GM20000 (cell line): ENCODE measurements at regions not wholly inside any gene's neighbourhood (a gene's known extent, or its start where the extent isn't known, plus 50 kb on each side); places are given as distances from the start of the nearest gene placed in this dataset.

Experiments
- DNase-seq: peaks from one replicate; pipeline ENCODE4 v3.0.0; 2012; ENCODE audit warnings: low spot score
- TF ChIP-seq, protein P1 (sequence below): IDR thresholded peaks from 2 replicates; pipeline ENCODE4 v1.5.1; 2012; ENCODE audit warnings: mild to moderate bottlenecking, control low read depth; ENCODE audit errors: extremely low read depth, missing control alignments

GRCh38 chr1:184889902-184890301 is 84.4 kb downstream of the NIBAN1 start:
- no peak for DNase-seq
- TF ChIP-seq, protein P1, sequence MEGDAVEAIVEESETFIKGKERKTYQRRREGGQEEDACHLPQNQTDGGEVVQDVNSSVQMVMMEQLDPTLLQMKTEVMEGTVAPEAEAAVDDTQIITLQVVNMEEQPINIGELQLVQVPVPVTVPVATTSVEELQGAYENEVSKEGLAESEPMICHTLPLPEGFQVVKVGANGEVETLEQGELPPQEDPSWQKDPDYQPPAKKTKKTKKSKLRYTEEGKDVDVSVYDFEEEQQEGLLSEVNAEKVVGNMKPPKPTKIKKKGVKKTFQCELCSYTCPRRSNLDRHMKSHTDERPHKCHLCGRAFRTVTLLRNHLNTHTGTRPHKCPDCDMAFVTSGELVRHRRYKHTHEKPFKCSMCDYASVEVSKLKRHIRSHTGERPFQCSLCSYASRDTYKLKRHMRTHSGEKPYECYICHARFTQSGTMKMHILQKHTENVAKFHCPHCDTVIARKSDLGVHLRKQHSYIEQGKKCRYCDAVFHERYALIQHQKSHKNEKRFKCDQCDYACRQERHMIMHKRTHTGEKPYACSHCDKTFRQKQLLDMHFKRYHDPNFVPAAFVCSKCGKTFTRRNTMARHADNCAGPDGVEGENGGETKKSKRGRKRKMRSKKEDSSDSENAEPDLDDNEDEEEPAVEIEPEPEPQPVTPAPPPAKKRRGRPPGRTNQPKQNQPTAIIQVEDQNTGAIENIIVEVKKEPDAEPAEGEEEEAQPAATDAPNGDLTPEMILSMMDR = no peak

DNA sequence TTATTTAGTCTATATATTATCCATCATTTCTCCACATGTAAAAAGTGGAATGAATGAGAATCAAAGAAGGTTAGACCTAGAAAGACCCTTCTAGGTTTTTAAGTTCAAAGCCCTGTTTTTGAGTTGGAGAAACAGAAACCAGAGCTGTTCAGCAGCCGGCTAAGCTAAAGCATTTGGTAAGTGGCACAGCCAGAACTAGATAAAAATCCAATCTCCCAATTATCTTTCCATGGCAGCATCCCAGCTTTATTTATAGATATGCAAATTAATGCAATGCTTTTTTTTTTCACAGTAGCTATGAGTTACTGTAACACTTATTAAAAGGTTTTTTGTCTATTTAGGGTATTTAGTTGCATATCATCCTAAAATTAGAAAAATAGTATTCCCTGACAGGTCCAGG is 85.1 kb downstream of the NIBAN1 start:
- TF ChIP-seq, protein P1 = no peak
- DNase-seq = no peak

DNA sequence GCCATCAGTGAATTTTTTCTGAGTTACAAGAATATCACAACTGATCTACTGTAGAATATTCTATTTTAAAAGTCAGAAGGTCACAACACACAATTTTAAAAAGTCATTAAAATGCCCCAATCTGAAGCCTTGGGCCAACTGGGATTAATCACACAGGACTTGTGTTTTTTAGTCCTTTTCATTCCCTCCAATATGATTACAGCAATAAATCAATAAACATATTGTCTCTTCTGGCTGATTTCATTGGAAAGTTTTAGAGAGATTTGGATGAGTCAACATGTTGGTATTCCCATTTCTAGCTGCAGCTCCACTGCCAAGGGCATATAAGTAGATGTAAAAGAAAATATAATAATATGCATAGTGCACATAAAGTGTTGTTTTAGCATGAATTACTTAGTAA is 85.8 kb downstream of the NIBAN1 start:
- TF ChIP-seq, protein P1 = no peak
- DNase-seq = no peak

DNA sequence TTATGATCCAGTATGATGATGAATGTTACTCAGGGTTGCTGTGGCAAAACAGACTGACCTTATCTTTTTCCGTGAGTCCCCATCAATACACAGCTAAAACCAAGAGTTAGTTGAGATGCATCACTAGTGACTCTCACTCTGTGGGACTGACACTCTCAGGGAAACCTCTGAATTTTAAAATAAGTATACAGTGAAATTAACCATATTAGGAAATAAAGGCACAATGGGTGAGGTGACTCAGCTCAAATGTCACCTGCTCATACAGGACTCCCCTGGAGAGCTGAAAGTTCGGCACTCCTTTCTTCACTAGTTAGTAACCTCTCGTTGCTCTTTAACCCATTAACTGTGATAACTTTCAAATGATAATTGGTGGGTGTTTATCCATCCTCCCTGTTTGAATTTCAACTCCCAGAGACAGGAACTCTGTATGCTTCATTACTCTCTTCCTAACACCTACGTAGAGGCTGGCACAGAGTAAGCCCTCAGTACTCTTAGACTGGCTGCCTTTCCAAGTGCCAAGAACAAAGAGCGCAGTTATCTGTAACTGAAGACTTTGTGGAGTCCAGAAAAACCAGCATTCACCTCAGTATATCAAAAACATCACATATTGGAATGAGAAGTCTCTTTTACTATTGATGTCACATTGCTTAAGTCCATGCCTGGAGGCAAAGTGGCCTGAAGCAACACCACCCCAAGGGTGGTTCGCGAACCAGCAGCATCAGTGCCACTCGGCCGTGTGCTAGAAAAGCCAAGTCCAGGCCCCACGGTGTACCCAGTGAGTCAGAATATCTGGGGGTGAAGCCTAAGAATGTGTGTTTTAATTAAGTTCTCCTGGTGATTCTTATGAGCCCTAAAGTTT is 91.1 kb downstream of the NIBAN1 start:
- TF ChIP-seq, protein P1 = no peak
- no peak for DNase-seq

DNA sequence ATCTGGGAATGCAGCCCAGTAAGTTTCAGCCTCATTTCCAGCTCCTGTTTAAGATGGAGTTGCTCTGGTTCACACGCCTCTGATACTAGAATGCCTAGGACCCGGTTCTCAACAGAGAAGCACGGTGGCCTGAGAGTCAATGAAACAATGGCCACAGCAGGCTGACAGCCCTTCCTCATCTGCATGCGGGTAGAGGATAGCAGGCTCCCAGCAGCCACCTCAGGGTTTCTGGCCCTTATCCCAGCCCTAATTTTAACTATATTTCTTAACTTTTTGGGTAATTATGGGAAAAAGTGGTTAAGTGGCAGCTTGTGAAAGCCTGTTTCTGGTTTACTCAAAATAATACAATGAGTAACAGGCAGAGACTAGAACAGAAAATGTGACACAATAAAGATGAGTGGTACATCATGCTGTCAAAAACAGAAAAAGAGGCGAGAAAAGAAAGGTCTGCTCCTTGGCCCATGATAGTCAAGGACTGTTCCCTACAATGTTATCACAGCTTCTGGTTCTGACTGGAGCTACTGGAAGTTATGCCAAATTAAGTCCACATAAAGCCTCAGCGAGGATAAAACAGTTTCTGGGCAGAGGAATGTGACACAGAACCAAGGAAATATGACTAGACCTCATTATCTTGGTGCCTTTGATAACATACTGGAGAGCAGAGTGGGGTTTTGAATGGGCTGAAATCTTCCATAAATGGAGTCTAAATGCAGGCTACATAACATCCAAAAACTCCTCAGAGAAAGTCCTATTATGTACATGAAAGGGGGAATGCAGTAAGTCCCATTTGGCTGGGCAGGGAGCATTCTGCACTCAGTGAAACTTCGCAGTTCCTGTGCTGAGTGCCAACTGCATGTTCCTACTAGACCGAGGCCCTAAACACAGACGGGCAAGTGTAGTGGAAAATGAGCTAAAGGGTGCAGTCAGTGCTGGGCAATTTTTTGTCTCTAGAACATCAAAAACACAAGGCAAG is 92.1 kb downstream of the NIBAN1 start:
- no peak for DNase-seq
- TF ChIP-seq, protein P1 = no peak

- TF ChIP-seq, protein P1 = no peak
Measured at GRCh38 chr1:184879876-184880557, 94.3 kb downstream of the NIBAN1 start.

More at GRCh38 chr1:184879876-184880557, 94.3 kb downstream of the NIBAN1 start:
- DNase-seq = no peak
